ENCODE measurements at regions not wholly inside any gene's neighbourhood (a gene's known extent, or its start where the extent isn't known, plus 50 kb on each side); places are given as distances from the start of the nearest gene placed in this dataset.

- no peak for DNase-seq (ENCODE audit: low read depth)
- no peak for TF ChIP-seq CTCF (IDR thresholded peaks at IDR 0.05; ENCODE audit: insufficient read depth, low read depth, low read length, missing control alignments)
- H3K4me3 ChIP-seq (ENCODE audit: low read length) = no peak overlapping the region
Observed at GRCh38 chr7:41164440-41164839, 538.5 kb downstream of the INHBA start.

- no peak for DNase-seq (ENCODE audit: low read depth)
- H3K4me3 ChIP-seq (ENCODE audit: low read length) = no peak overlapping the region
Observed at GRCh38 chr7:41163991-41164390, 538.9 kb downstream of the INHBA start.

GRCh38 chr7:41162612-41163011 is 540.3 kb downstream of the INHBA start:
- peak; percentile 19 for DNase-seq (ENCODE audit: low read depth)
- H3K4me3 ChIP-seq (ENCODE audit: low read length) = no peak overlapping the region
- no peak for TF ChIP-seq CTCF (IDR thresholded peaks at IDR 0.05; ENCODE audit: insufficient read depth, low read depth, low read length, missing control alignments)

More at GRCh38 chr7:41163991-41164390, 538.9 kb downstream of the INHBA start:
- no peak for TF ChIP-seq CTCF (IDR thresholded peaks at IDR 0.05; ENCODE audit: insufficient read depth, low read depth, low read length, missing control alignments)

GRCh38 chr7:41161041-41161587 is 541.8 kb downstream of the INHBA start:
- no peak for DNase-seq (ENCODE audit: low read depth)

GRCh38 chr7:41156268-41156667 is 546.6 kb downstream of the INHBA start:
- TF ChIP-seq CTCF (IDR thresholded peaks at IDR 0.05; ENCODE audit: insufficient read depth, low read depth, low read length, missing control alignments) = no peak
- H3K4me3 ChIP-seq (ENCODE audit: low read length) = no peak overlapping the region
- DNase-seq (ENCODE audit: low read depth) = peak; percentile 17

More at GRCh38 chr7:41161041-41161587, 541.8 kb downstream of the INHBA start:
- no peak overlapping the region for H3K4me3 ChIP-seq (ENCODE audit: low read length)
- no peak for TF ChIP-seq CTCF (IDR thresholded peaks at IDR 0.05; ENCODE audit: insufficient read depth, low read depth, low read length, missing control alignments)

- H3K4me3 ChIP-seq (ENCODE audit: low read length) = no peak overlapping the region
- TF ChIP-seq CTCF (IDR thresholded peaks at IDR 0.05; ENCODE audit: insufficient read depth, low read depth, low read length, missing control alignments) = no peak
- DNase-seq (ENCODE audit: low read depth) = no peak
Observed at GRCh38 chr7:41153268-41153667, 549.6 kb downstream of the INHBA start.

- no peak for DNase-seq (ENCODE audit: low read depth)
- no peak for TF ChIP-seq CTCF (IDR thresholded peaks at IDR 0.05; ENCODE audit: insufficient read depth, low read depth, low read length, missing control alignments)
- H3K4me3 ChIP-seq (ENCODE audit: low read length) = no peak overlapping the region
Observed at GRCh38 chr7:41152179-41152678, 550.7 kb downstream of the INHBA start.
